Omental fat pad (tissue), 3 donors: ENCODE measurements at regions not wholly inside any gene's neighbourhood (a gene's known extent, or its start where the extent isn't known, plus 50 kb on each side); places are given as distances from the start of the nearest gene placed in this dataset.

Source experiments
- ATAC-seq: fragments of 150-250 bp; one replicate; pipeline ENCODE4 v1.9.1; 2016; ENCODE audit warnings: mild to moderate bottlenecking, moderate library complexity; ENCODE audit not compliant: low FRiP score
- DNase-seq: peaks from one replicate; pipeline ENCODE4 v3.0.0-alpha.2; 2019; ENCODE audit warnings: low spot score
- TF ChIP-seq, protein P1 (sequence below), 3 donors: fragments of 450-650 bp; IDR thresholded peaks; one replicate each; pipeline ENCODE4 v1.5.1; 2016 to 2017; ENCODE audit warnings: antibody characterized with exemption in 3 of 3, mild to moderate bottlenecking in 3 of 3, moderate library complexity in 2 of 3

DNA sequence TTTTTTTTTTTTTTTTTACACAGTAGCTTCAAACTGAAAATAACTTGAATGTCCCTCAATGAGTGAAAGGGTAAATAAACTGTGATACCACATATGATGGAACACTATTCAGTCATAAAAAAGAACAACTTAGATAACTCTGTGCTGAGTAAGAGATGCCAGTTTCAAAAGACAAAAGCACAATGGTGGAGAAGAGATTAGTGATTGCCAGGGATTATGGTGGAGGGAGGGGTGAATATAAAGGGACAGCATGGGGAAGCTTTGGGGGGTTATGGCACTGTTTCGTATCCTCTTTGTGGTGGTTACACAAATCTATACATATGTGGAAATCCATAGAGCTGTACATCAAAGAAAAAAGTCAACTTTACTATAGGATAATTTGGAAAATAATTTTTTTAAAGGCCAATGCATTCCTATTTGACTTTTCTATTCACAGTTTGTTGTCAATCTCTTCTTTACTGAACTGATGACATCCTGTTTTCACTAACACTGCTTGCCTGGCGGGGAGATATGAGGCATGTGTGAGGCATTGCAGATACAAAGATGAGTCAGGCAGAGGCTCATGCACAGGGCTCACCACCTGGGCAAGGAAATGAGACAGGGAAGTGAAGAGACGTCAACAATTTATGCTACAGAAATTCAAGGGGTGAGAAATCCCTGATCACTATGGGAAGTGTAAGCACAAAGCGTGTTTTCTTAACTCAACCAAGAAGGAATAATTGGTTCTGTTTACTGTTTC is 302.7 kb downstream of the DUSP10 start:
- DNase-seq = peak; percentile 37
- TF ChIP-seq, protein P1, sequence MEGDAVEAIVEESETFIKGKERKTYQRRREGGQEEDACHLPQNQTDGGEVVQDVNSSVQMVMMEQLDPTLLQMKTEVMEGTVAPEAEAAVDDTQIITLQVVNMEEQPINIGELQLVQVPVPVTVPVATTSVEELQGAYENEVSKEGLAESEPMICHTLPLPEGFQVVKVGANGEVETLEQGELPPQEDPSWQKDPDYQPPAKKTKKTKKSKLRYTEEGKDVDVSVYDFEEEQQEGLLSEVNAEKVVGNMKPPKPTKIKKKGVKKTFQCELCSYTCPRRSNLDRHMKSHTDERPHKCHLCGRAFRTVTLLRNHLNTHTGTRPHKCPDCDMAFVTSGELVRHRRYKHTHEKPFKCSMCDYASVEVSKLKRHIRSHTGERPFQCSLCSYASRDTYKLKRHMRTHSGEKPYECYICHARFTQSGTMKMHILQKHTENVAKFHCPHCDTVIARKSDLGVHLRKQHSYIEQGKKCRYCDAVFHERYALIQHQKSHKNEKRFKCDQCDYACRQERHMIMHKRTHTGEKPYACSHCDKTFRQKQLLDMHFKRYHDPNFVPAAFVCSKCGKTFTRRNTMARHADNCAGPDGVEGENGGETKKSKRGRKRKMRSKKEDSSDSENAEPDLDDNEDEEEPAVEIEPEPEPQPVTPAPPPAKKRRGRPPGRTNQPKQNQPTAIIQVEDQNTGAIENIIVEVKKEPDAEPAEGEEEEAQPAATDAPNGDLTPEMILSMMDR (IDR thresholded peaks at IDR 0.05) = no peak
- peak; percentile 62 for ATAC-seq

GRCh38 chr1:221439747-221440501 is 302.0 kb downstream of the DUSP10 start:
- TF ChIP-seq, protein P1 (IDR thresholded peaks at IDR 0.05) = no peak
- ATAC-seq (peak; percentile 86), DNase-seq (no peak)

DNA sequence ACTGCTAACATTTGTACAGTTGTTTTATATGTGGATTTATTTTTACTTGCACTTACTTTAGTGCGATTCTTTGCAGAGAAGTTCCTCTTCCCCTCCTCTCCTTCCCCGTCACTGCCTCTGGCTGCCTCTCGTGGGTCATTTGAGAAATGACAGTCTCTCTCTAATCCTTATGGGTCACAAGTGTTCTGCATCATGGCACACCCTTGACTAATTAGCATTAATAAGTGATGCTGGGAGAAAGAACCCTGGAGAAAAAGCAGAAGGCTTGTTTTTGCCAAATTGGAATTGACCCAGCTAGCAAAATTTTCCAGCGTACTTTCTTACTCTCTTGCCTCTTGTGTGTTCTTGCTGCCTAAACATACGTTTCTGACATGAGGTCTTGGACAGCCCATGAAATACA is 301.2 kb downstream of the DUSP10 start:
- TF ChIP-seq, protein P1 (IDR thresholded peaks at IDR 0.05) = no peak
- DNase-seq (no peak), ATAC-seq (no peak)

DNA sequence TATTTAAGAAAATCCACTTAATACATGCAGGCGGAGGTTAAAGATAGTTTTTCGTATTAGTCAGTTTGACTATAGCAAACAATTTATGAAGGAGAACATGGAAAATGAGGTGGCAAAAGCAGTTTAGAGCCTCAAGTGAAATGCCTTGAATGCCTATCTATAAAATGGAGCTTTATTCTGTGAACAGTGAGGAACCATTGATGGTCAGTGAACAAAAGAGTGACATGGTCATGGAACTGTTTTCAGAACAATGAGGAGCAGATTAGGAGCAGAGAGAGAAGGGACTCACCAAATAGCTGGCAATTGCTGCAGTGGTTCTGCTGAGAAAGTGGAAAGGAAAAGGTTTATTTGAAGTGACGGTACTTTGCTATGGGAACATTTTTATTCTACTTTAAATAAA is 299.8 kb downstream of the DUSP10 start:
- ATAC-seq = no peak

DNA sequence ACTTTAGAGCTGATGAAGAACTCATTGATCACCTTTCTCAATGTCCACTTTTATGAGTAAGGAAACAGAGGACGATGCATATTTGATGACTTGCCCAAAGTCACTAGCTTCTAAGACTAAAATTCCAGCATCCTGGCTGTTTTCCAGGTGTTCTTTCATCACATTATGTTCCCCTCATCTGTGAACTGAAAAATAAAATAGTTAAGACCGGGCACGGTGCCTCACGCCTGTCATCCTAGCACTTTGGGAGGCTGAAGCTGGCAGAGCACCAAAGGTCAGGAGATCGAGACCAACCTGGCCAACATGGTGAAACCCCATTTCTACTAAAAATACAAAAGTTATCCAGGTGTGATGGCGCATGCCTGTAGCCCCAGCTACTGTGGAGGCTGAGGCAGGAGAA is 297.5 kb downstream of the DUSP10 start:
- TF ChIP-seq, protein P1 (IDR thresholded peaks at IDR 0.05) = no peak
- no peak for DNase-seq
- no peak for ATAC-seq

More for the DNA sequence above, 299.8 kb downstream of the DUSP10 start:
- no peak for DNase-seq
- TF ChIP-seq, protein P1 (IDR thresholded peaks at IDR 0.05) = no peak

- TF ChIP-seq, protein P1 (IDR thresholded peaks at IDR 0.05) = no peak
- DNase-seq (no peak), ATAC-seq (no peak)
Observed at GRCh38 chr1:221448585-221449175, 293.2 kb downstream of the DUSP10 start.
